HEK293 (cell line): ENCODE measurements at regions not wholly inside any gene's neighbourhood (a gene's known extent, or its start where the extent isn't known, plus 50 kb on each side); places are given as distances from the start of the nearest gene placed in this dataset.

Experiments used
- BCL6B ChIP-seq: fragments of 450-650 bp; formaldehyde crosslinking; IDR thresholded peaks from 2 replicates; pipeline ENCODE4 v1.5.1; 2017; ENCODE audit warnings: missing biosample characterization, missing genetic modification characterization
- CTCF ChIP-seq: fragments of 450-650 bp; formaldehyde crosslinking; IDR thresholded peaks from 2 replicates; pipeline ENCODE4 v1.5.1; 2016; ENCODE audit warnings: missing biosample characterization, missing genetic modification characterization
- OSR2 ChIP-seq: fragments of 450-650 bp; formaldehyde crosslinking; IDR thresholded peaks from 2 replicates; pipeline ENCODE4 v1.5.1; 2016; ENCODE audit warnings: missing biosample characterization, missing genetic modification characterization
- ZBTB1 ChIP-seq: fragments of 450-650 bp; formaldehyde crosslinking; IDR thresholded peaks from 2 replicates; pipeline ENCODE4 v1.5.1; 2016; ENCODE audit warnings: missing biosample characterization, missing genetic modification characterization
- ZNF24 ChIP-seq: fragments of 450-650 bp; formaldehyde crosslinking; IDR thresholded peaks from 2 replicates; pipeline ENCODE4 v1.5.1; 2016; ENCODE audit warnings: missing biosample characterization, missing genetic modification characterization
- ZNF302 ChIP-seq: fragments of 450-650 bp; formaldehyde crosslinking; IDR thresholded peaks from 2 replicates; pipeline ENCODE4 v1.5.1; 2016; ENCODE audit warnings: missing biosample characterization, missing genetic modification characterization, low read depth
- ZNF596 ChIP-seq: fragments of 450-650 bp; IDR thresholded peaks from 2 replicates; pipeline ENCODE4 v1.5.0; 2018; ENCODE audit warnings: missing biosample characterization, mild to moderate bottlenecking, missing genetic modification characterization, moderate library complexity
- ZNF704 ChIP-seq: fragments of 450-650 bp; formaldehyde crosslinking; IDR thresholded peaks from 2 replicates; pipeline ENCODE4 v1.5.1; 2016; ENCODE audit warnings: missing biosample characterization, missing genetic modification characterization
- TF ChIP-seq, protein P1 (sequence below): fragments of 450-650 bp; formaldehyde crosslinking; IDR thresholded peaks from 2 replicates; pipeline ENCODE4 v1.5.1; 2016; ENCODE audit warnings: missing biosample characterization, missing genetic modification characterization
- TF ChIP-seq, protein P2 (sequence below): fragments of 450-650 bp; formaldehyde crosslinking; IDR thresholded peaks from 2 replicates; pipeline ENCODE4 v1.5.1; 2016; ENCODE audit warnings: missing biosample characterization, missing genetic modification characterization

GRCh38 chr20:21575167-21575566, 61.3 kb upstream of the NKX2-2 start:
- TF ChIP-seq ZNF704 (no peak), CTCF (tag by site-specific recombination) (no peak), ZBTB1 (tag by site-specific recombination) (no peak), ZNF24 (tag by site-specific recombination) (no peak), BCL6B (tag by site-specific recombination) (no peak), ZNF596 (tag by site-specific recombination) (no peak), ZNF302 (tag by site-specific recombination) (no peak), OSR2 (tag by site-specific recombination) (no peak)
- TF ChIP-seq, protein P1, sequence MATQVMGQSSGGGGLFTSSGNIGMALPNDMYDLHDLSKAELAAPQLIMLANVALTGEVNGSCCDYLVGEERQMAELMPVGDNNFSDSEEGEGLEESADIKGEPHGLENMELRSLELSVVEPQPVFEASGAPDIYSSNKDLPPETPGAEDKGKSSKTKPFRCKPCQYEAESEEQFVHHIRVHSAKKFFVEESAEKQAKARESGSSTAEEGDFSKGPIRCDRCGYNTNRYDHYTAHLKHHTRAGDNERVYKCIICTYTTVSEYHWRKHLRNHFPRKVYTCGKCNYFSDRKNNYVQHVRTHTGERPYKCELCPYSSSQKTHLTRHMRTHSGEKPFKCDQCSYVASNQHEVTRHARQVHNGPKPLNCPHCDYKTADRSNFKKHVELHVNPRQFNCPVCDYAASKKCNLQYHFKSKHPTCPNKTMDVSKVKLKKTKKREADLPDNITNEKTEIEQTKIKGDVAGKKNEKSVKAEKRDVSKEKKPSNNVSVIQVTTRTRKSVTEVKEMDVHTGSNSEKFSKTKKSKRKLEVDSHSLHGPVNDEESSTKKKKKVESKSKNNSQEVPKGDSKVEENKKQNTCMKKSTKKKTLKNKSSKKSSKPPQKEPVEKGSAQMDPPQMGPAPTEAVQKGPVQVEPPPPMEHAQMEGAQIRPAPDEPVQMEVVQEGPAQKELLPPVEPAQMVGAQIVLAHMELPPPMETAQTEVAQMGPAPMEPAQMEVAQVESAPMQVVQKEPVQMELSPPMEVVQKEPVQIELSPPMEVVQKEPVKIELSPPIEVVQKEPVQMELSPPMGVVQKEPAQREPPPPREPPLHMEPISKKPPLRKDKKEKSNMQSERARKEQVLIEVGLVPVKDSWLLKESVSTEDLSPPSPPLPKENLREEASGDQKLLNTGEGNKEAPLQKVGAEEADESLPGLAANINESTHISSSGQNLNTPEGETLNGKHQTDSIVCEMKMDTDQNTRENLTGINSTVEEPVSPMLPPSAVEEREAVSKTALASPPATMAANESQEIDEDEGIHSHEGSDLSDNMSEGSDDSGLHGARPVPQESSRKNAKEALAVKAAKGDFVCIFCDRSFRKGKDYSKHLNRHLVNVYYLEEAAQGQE (tag by site-specific recombination) = no peak
- TF ChIP-seq, protein P2, sequence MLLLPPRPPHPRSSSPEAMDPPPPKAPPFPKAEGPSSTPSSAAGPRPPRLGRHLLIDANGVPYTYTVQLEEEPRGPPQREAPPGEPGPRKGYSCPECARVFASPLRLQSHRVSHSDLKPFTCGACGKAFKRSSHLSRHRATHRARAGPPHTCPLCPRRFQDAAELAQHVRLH (tag by site-specific recombination) = no peak
